ENCODE measurements at regions not wholly inside any gene's neighbourhood (a gene's known extent, or its start where the extent isn't known, plus 50 kb on each side); places are given as distances from the start of the nearest gene placed in this dataset.
"Not testable (repeated sequence)": the region's sequence is repeated elsewhere in the genome, so short reads cannot be mapped to it uniquely, and the experiment has no call there.

- H3K4me1 Mint-ChIP-seq; ATAC-seq; H3K79me2 ChIP-seq (replicated peaks; ENCODE audit: insufficient read depth); H3K4me3 ChIP-seq; H3K36me3 Mint-ChIP-seq (ENCODE audit: low read depth); H3K27me3 ChIP-seq (ENCODE audit: insufficient read depth); H3K9me3 Mint-ChIP-seq; H3K36me3 ChIP-seq (ENCODE audit: insufficient read depth); H3K9me2 ChIP-seq (ENCODE audit: insufficient read depth); H3K27me3 Mint-ChIP-seq (ENCODE audit: insufficient read depth, low read depth, poor library complexity); H3F3A ChIP-seq (replicated peaks; ENCODE audit: low read depth); H3K27ac ChIP-seq (ENCODE audit: low read depth); H3K4me1 ChIP-seq (ENCODE audit: insufficient read depth); H3K4me3 Mint-ChIP-seq; H3K27ac Mint-ChIP-seq; DNase-seq (ENCODE audit: low spot score); H3K4me2 ChIP-seq; H4K20me1 ChIP-seq (replicated peaks; ENCODE audit: insufficient read depth); H2AFZ ChIP-seq: not testable (repeated sequence)
Observed at GRCh38 chr7:142641252-142641651, 108.0 kb upstream of the PRSS1 start.

DNA sequence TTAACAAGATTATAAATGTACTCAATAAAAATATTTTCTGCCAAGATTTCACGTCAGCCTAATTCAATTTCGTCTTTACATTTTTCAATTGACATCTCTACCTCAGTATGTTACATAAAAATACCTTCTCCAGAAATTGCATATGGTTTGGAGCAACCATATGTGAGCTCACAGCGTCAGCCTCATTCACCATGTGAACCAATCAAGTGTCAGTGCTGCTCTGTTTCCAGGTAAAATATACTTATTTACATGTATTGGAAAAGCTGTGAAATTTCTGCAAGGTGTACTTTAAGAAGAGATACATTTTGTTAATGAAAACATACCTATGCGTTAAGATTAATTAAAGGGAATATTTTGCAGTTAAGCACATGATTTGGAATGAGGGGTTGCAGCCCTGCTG lies 110.7 kb upstream of the PRSS1 start:
- no peak overlapping the region for H3K27ac ChIP-seq (ENCODE audit: low read depth)
- Mint-ChIP-seq H3K27me3 (ENCODE audit: insufficient read depth, low read depth, poor library complexity) (no peaks in the 10 kb centered on the region), H3K4me3 (no peak overlapping the region), H3K4me1 (no peaks in the 10 kb centered on the region), H3K27ac (no peak overlapping the region), H3K36me3 (ENCODE audit: low read depth) (no peaks in the 10 kb centered on the region), H3K9me3 (no peaks in the 10 kb centered on the region)
- H3K79me2 ChIP-seq (replicated peaks; ENCODE audit: insufficient read depth): no peaks in the 10 kb centered on the region
- H3K27me3 ChIP-seq (ENCODE audit: insufficient read depth): no peaks in the 10 kb centered on the region
- no peaks in the 10 kb centered on the region; the same call in 1 of the 2 replicates for H3K36me3 ChIP-seq (ENCODE audit: insufficient read depth)
- H4K20me1 ChIP-seq (replicated peaks; ENCODE audit: insufficient read depth): no peaks in the 10 kb centered on the region
- no peak overlapping the region for H2AFZ ChIP-seq
- H3K4me3 ChIP-seq: no peak overlapping the region
- no peak for TF ChIP-seq EZH2phosphoT487 (IDR thresholded peaks at IDR 0.05; ENCODE audit: unreplicated experiment)
- no peak for TF ChIP-seq POLR2AphosphoS5 (IDR thresholded peaks at IDR 0.05; ENCODE audit: low read depth)
- no peak for TF ChIP-seq STAT1 (IDR thresholded peaks at IDR 0.05; ENCODE audit: unreplicated experiment)
- TF ChIP-seq NANOG (IDR thresholded peaks at IDR 0.05; ENCODE audit: borderline replicate concordance): no peak
- TF ChIP-seq ETS1 (IDR thresholded peaks at IDR 0.05): no peak
- TF ChIP-seq, protein P1, sequence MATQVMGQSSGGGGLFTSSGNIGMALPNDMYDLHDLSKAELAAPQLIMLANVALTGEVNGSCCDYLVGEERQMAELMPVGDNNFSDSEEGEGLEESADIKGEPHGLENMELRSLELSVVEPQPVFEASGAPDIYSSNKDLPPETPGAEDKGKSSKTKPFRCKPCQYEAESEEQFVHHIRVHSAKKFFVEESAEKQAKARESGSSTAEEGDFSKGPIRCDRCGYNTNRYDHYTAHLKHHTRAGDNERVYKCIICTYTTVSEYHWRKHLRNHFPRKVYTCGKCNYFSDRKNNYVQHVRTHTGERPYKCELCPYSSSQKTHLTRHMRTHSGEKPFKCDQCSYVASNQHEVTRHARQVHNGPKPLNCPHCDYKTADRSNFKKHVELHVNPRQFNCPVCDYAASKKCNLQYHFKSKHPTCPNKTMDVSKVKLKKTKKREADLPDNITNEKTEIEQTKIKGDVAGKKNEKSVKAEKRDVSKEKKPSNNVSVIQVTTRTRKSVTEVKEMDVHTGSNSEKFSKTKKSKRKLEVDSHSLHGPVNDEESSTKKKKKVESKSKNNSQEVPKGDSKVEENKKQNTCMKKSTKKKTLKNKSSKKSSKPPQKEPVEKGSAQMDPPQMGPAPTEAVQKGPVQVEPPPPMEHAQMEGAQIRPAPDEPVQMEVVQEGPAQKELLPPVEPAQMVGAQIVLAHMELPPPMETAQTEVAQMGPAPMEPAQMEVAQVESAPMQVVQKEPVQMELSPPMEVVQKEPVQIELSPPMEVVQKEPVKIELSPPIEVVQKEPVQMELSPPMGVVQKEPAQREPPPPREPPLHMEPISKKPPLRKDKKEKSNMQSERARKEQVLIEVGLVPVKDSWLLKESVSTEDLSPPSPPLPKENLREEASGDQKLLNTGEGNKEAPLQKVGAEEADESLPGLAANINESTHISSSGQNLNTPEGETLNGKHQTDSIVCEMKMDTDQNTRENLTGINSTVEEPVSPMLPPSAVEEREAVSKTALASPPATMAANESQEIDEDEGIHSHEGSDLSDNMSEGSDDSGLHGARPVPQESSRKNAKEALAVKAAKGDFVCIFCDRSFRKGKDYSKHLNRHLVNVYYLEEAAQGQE (IDR thresholded peaks at IDR 0.05; ENCODE audit: unreplicated experiment): no peak
- no peak for TF ChIP-seq ZNF462 (CRISPR knock-in tag; IDR thresholded peaks at IDR 0.05)
- ATAC-seq (no peak), DNase-seq (ENCODE audit: low spot score) (no peak)
- no peaks in the 10 kb centered on the region for H3K9me2 ChIP-seq (ENCODE audit: insufficient read depth)
- H3K4me1 ChIP-seq (ENCODE audit: insufficient read depth): no peaks in the 10 kb centered on the region
- no peak overlapping the region for H3K4me2 ChIP-seq
- H3F3A ChIP-seq (replicated peaks; ENCODE audit: low read depth): no peaks in the 10 kb centered on the region

Measured in GM23338 (cell line).